Right cardiac atrium (tissue), 5 donors: ENCODE measurements at regions not wholly inside any gene's neighbourhood (a gene's known extent, or its start where the extent isn't known, plus 50 kb on each side); places are given as distances from the start of the nearest gene placed in this dataset.
A peak's percentile ranks its signal among the peaks of the same experiment; 100 is the strongest.
"Not testable (repeated sequence)": the region's sequence is repeated elsewhere in the genome, so short reads cannot be mapped to it uniquely, and the experiment has no call there.

ENCODE experiments used
- ATAC-seq, 2 donors: fragments of 200-7000 bp; cut with Tn5 transposase; one replicate each; pipeline versions ENCODE4 v1.8.0 to v1.9.1; 2020; ENCODE audit warnings: moderate library complexity in 2 of 2, mild to moderate bottlenecking in 1 of 2
- DNase-seq, 3 donors: peaks; one replicate each; pipeline ENCODE4 v3.0.0-alpha.2; 2020
- H3K27ac ChIP-seq: one replicate; pipeline ENCODE4 v1.5.1; 2013; ENCODE audit warnings: mild to moderate bottlenecking, low read length, control low read depth, moderate library complexity
- H3K27me3 ChIP-seq: one replicate; pipeline ENCODE4 v1.6.1; 2013; ENCODE audit not compliant: control insufficient read depth, insufficient read depth
- H3K4me1 ChIP-seq: one replicate; pipeline ENCODE4 v1.6.1; 2013; ENCODE audit warnings: low read length; ENCODE audit not compliant: control insufficient read depth, insufficient read depth
- H3K4me3 ChIP-seq: one replicate; pipeline ENCODE4 v1.5.1; 2013; ENCODE audit warnings: low read length, control low read depth
- H3K9me3 ChIP-seq: one replicate; pipeline ENCODE4 v1.6.1; 2013; ENCODE audit warnings: low read length; ENCODE audit not compliant: control insufficient read depth
- WGBS: extraction: QIAGEN DNeasy Blood & Tissue Kit; methylation state at CpG from one replicate; pipeline ENCODE4 v1.1.7; 2013; 5-methylcytosine and 5-hydroxymethylcytosine counted together
- intact Hi-C, 4 donors: fragments of 100-400 bp; cut with DNase I; formaldehyde crosslinking; loops; one replicate each; pipeline versions ENCODE4 v1.11.0 to v1.14.0; 2022 to 2023
- donor health status: healthy with polysubstance abuse.
- donor health status: DM: no; HTN: yes; CAD: no.
- donor health status: DM: no; HTN: no; CAD: no.
- donor health status: DM: no; HTN: yes; CAD: no; lungs with severe emphysema.
- donor health status: DM: yes; HTN: yes; CAD: no.

DNA sequence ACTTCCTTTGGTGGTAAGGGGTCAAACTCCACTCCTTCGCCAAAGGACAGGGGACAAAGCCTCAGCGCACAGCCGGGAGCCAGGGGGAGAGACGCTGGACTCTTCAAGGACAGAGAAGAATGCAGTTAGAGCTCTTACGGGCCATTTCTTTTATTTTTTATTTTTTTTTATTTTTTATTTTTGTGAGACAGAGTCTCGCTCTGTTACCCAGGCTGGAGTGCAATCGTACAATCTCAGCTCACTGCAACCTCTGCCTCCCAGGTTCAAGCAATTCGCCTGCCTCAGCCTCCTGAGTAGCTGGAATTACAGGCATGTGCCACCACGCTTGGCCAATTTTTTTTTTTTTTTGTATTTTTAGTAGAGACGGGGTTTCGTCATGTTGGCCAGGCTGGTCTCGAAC, 93.2 kb upstream of the RPH3AL start, which contains the start of gene RFLNB:
Gene RFLNB, minus strand, starts transcription at position 101 of the 400 bp plus-strand sequence.
- intact Hi-C loops, H3K27ac ChIP-seq: not testable (repeated sequence)

DNA sequence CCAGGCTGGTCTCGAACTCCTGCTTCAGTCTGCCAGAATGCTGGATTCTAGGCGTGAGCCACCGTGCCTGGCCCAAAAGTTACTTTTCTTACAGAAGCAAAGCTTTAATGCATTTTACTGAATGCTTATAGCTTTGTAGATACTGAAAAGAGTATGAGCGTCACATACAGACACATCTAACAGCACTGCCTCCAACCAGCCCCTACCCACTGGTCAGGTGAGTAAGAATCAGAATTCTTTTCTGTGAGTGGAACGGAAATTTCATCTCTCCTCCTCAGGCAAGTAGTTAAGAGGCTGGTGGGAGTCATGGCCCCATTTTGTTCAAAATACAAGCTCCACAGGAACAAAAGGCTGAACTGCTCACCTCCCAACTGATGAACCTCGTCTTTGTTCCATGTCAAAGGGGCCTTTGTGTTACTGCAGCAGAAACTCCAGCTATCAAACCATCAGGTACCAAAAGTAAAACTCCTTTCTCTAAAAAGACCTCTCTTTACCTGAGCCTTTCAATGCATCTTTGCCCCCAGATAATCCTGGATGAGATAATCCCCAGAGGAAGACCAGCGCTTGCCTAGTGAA, 92.4 kb upstream of the RPH3AL start:
- intact Hi-C loops: no loop called here
- Histone ChIP-seq H3K4me3 (no peak overlapping the region), H3K27me3 (no peaks in the 10 kb centered on the region), H3K27ac (no peak overlapping the region), H3K9me3 (no peaks in the 10 kb centered on the region), H3K4me1 (no peaks in the 10 kb centered on the region)
- 92% methylated on average over 7 of the region's 7 CpGs for WGBS
- ATAC-seq (no peak), DNase-seq (no peak)

More for the DNA sequence above, 93.2 kb upstream of the RPH3AL start, which contains the start of gene RFLNB:
- H3K27me3 ChIP-seq, H3K9me3 ChIP-seq, H3K4me3 ChIP-seq, ATAC-seq, H3K4me1 ChIP-seq, DNase-seq: not testable (repeated sequence)
- WGBS: 90% methylated on average over 12 of the region's 12 CpGs

DNA sequence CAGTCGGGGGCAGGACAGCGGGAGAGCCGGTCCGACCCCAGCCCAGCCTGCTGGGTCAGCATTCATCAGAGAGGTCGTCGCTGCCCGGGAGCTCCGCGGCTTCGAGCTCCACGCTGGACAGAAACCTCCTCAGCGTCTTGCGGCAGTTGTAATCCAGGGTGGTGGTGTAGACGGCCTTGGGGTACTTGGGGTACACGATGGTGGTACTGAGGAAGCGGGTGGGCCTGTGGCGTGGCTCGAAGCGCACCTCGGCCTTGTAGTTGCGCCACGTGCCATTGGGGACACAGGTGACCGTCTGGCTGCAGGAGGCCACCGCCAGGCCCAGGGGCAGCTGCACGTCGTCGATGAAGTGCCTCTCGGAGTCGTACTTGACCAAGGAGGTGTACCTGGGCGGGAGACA, 90.5 kb upstream of the RPH3AL start:
- Histone ChIP-seq H3K4me3 (no peak overlapping the region), H3K27me3 (no peaks in the 10 kb centered on the region), H3K9me3 (no peaks in the 10 kb centered on the region), H3K4me1 (no peaks in the 10 kb centered on the region), H3K27ac (no peak overlapping the region)
- no peak for ATAC-seq
- intact Hi-C loops: no loop called here
- no peak for DNase-seq
- WGBS: 95% methylated on average over 30 of the region's 30 CpGs

DNA sequence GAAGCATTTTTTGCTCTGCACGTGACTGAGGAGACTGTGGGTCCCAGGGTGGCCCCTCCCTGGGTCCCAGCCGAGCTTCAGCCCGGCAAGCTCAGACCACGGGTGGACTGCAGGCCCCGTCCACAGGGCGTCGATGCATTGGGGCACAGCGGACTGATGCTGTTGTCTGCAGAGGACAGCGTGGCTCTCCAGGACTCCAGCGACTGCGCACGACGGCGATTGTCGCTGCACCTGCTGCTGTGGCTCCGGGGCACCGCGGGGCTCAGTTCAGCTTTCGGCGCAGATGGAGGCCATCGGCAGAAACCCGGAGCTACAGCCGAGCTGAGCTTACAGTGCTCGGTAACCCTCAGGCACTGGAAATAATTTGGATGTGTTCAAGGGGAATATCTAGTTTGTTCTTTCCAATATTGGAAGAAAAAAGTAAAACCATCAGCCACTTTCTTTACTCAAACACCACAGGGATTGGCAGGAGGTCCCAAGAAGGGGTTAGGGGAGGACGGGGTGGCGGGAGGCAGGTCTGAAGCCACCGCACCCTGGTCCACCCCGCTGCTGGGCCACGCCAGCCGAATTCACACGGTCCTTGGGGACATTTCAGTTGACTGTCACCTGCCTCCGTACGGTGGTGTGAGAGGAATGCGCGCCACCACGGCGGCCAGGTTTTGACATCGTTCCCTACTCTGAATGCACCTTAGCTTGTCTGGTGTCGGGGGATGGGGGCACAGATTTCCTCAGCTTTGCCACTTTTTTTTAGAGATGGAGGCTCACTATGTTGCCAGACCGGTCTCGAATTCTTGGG, 88.7 kb upstream of the RPH3AL start:
- no peaks in the 10 kb centered on the region for H3K27me3 ChIP-seq
- H3K27ac ChIP-seq: no peak overlapping the region
- intact Hi-C loops: no loop called here
- no peaks in the 10 kb centered on the region for H3K9me3 ChIP-seq
- peak in 1 of 2 donors; percentile 25 for ATAC-seq
- 95% methylated on average over 41 of the region's 41 CpGs for WGBS
- H3K4me1 ChIP-seq: no peaks in the 10 kb centered on the region
- no peak overlapping the region for H3K4me3 ChIP-seq
- no peak for DNase-seq

DNA sequence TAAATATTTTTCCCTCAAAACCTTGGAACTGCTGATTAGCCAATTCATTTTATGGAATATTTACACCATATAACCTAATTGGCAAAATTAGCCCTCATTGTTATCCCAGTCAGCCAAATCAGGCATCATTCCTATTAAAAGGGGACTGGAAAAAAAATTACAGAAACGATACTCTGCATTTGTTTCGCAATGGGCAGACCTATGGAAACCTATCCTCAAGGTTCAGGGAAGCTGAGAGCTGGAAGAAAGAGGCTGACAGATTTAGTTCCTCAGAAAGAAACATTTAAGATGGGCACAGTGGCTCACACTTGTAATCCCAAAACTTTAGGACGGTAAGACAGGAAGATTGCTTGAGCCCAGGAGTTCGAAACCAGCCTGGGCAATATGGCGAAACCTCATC, 85.6 kb upstream of the RPH3AL start:
- Histone ChIP-seq H3K27me3 (no peaks in the 10 kb centered on the region), H3K27ac (no peak overlapping the region), H3K9me3 (no peaks in the 10 kb centered on the region), H3K4me1 (no peaks in the 10 kb centered on the region), H3K4me3 (no peak overlapping the region)
- DNase-seq (no peak), ATAC-seq (no peak)
- WGBS: 82% methylated on average over 5 of the region's 5 CpGs
- intact Hi-C loops: no loop called here

DNA sequence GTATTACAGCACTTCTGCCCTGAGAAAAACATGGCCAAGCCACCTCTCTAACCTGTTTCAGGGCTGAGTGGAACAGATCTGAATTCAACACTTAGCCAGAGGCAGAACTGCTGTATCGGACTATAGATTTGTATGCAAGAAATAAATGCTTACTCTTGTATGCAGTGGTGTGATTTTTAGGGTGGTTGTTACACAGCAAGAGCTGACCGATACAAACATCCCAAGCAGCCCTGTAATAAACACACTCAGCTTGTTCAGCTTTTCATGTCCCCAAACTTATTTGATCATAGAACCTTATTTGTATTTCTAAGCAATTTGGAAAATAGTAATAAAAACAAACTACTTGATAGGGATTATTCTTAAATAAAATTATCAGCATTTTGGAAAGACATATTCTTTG, 84.9 kb upstream of the RPH3AL start:
- WGBS: 98% methylated on average over 2 of the region's 2 CpGs
- intact Hi-C loops: no loop called here
- no peaks in the 10 kb centered on the region for H3K27me3 ChIP-seq
- ATAC-seq: no peak
- H3K4me1 ChIP-seq: no peaks in the 10 kb centered on the region
- DNase-seq: no peak
- H3K4me3 ChIP-seq: no peak overlapping the region
- no peak overlapping the region for H3K27ac ChIP-seq
- H3K9me3 ChIP-seq: no peaks in the 10 kb centered on the region

DNA sequence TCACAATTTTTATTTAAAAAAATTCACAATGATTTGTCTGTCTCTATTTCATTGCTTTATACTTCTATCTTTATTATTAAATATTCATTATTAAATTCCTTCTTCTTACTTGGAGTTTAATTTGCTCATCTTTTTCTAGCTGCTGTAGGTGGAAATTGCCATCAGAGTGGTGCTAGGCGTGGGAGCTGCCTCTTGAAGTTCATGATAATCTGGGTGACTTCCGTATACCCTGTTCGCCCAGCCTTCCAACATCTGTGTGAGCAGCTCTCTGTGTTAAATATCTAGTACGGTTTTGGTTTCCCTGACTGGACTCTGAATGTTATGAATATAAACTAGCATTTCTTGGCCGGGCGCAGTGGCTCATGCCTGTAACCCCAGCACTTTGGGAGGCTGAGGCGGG, 84.0 kb upstream of the RPH3AL start:
- Histone ChIP-seq H3K4me3 (no peak overlapping the region), H3K4me1 (no peaks in the 10 kb centered on the region), H3K27ac (no peak overlapping the region), H3K9me3 (no peaks in the 10 kb centered on the region), H3K27me3 (no peaks in the 10 kb centered on the region)
- ATAC-seq (no peak), DNase-seq (no peak)
- intact Hi-C loops: no loop called here
- WGBS: 86% methylated on average over 7 of the region's 7 CpGs

DNA sequence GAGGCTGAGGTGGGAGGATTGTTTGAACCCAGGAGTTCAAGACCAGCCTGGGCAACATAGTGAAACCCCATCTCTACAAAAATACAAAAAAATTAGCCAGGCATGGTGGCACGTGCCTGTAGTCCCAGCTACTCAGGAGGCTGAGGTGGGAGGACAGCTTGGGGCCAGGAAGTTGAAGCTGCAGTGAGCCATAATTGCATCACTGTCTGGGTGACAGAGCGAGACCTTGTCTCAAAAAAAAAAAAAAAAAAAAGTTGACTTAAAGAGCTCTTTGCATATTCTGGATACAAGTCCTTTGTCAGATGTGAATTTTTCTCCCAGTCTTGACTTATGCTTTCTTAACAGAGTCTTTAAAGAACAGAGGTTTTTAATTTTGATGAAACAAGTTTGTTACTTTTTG, 79.9 kb upstream of the RPH3AL start:
- H3K9me3 ChIP-seq, ATAC-seq, H3K4me1 ChIP-seq, H3K27ac ChIP-seq, H3K4me3 ChIP-seq, H3K27me3 ChIP-seq, DNase-seq, intact Hi-C loops: not testable (repeated sequence)
- WGBS: 68% methylated on average over 2 of the region's 2 CpGs

DNA sequence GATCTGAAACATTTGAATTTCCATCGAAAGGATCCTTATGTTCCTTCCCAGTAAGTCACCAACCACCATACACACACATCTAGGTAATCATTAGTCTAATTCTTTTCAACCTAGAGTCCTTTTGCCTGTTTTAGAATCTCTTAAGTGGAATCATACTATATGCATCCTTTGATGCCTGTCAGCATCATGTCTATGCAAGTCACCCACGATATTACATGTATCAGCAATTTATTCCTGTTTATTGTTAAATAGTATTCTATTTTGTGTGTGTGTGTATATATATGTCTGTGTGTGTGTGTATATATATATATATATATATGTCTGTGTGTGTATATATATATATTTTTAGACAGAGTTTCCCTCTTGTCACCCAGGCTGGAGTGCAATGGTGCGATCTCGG, 78.9 kb upstream of the RPH3AL start:
- Histone ChIP-seq H3K4me3 (no peak overlapping the region), H3K4me1 (no peaks in the 10 kb centered on the region), H3K27ac (no peak overlapping the region), H3K9me3 (no peaks in the 10 kb centered on the region), H3K27me3 (no peaks in the 10 kb centered on the region)
- 88% methylated on average over 4 of the region's 4 CpGs for WGBS
- ATAC-seq: no peak
- DNase-seq: no peak
- intact Hi-C loops: no loop called here

DNA sequence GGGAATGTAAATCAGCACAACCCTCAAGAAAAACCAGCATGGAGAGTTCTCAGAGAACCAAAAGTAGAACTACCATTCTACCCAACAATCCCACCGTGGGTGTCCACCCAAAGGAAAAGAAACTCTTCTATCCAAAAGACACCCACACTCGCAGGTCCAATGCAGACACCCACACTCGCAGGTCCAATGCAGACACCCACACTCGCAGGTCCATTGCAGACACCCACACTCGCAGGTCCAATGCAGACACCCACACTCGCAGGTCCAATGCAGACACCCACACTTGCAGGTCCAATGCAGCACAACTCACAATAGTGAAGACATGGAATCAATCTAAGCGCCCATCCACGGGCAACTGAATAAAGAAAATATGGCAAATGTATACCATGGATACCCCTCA, 77.0 kb upstream of the RPH3AL start:
- 93% methylated on average over 8 of the region's 8 CpGs for WGBS
- Histone ChIP-seq H3K4me3 (no peak overlapping the region), H3K27me3 (no peaks in the 10 kb centered on the region), H3K27ac (no peak overlapping the region), H3K4me1 (no peaks in the 10 kb centered on the region), H3K9me3 (no peaks in the 10 kb centered on the region)
- intact Hi-C loops: no loop called here
- DNase-seq: no peak
- ATAC-seq: no peak

DNA sequence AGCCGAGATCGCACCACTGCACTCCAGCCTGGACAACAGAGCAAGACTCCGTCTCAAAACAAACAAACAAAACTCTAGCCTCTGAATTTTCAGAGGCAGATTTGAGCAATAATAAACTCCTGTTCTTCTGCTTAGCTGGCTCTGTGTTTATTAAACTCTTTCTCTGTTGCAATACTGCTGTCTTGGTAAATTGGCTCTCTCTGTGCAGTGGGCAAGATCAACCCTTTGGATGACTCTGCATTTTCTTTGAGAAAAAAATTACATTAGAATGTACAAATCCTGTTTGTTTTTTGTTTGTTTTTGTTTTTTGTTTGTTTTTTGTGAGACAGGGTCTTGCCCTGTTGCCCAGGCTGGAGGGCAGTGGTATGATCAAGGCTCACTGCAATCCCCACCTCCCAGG, 75.8 kb upstream of the RPH3AL start:
- DNase-seq (no peak), ATAC-seq (no peak)
- intact Hi-C loops: no loop called here
- Histone ChIP-seq H3K27me3 (no peaks in the 10 kb centered on the region), H3K9me3 (no peaks in the 10 kb centered on the region), H3K4me1 (no peaks in the 10 kb centered on the region), H3K27ac (no peak overlapping the region), H3K4me3 (no peak overlapping the region)
- 96% methylated on average over 3 of the region's 3 CpGs for WGBS
